ENCODE measurements at regions not wholly inside any gene's neighbourhood (a gene's known extent, or its start where the extent isn't known, plus 50 kb on each side); places are given as distances from the start of the nearest gene placed in this dataset.

- intact Hi-C loops (cut with micrococcal nuclease) = no loop called here
- H3K27me3 Mint-ChIP-seq (ENCODE audit: insufficient read depth, unreplicated experiment) = no peaks in the 10 kb centered on the region
- H3K9me3 Mint-ChIP-seq (ENCODE audit: unreplicated experiment) = no peaks in the 10 kb centered on the region
- no TSS peak for BruUV-seq (replicated peaks)
- H3K4me1 Mint-ChIP-seq (ENCODE audit: insufficient read depth, unreplicated experiment) = no peaks in the 10 kb centered on the region
- TF ChIP-seq CTCF (IDR thresholded peaks at IDR 0.05; ENCODE audit: unreplicated experiment) = no peak
- H3K4me3 Mint-ChIP-seq (ENCODE audit: unreplicated experiment) = no peak overlapping the region
- CTCF ChIA-PET = interaction anchor here (0.6 to 1.4 kb wide), 4 partner anchors 9 to 515 kb away, joined by 3 to 6 read pairs (median 4); no protein-coding TSS in a partner anchor
- no peak for DNase-seq (ENCODE audit: unreplicated experiment)
- no peak overlapping the region for H3K27ac Mint-ChIP-seq (ENCODE audit: low read depth, unreplicated experiment)
- POLR2A ChIA-PET = no interaction called here
- H3K36me3 Mint-ChIP-seq (ENCODE audit: insufficient read depth, unreplicated experiment) = no peaks in the 10 kb centered on the region
These were observed 326.8 kb downstream of the PIK3C3 start for GRCh38 chr18:42281851-42282250.

GRCh38 chr18:42287047-42287446 lies 332.0 kb downstream of the PIK3C3 start:
- H3K36me3 Mint-ChIP-seq (ENCODE audit: insufficient read depth, unreplicated experiment) = no peaks in the 10 kb centered on the region
- ChIA-PET POLR2A (no interaction called here), CTCF (interaction anchor here (1.0 kb wide), 1 partner anchor 13 kb away, joined by 3 read pairs; no protein-coding TSS in a partner anchor)
- intact Hi-C loops (cut with micrococcal nuclease) = no loop called here
- H3K27me3 Mint-ChIP-seq (ENCODE audit: insufficient read depth, unreplicated experiment) = no peaks in the 10 kb centered on the region
- DNase-seq (ENCODE audit: unreplicated experiment) = no peak
- no peak for TF ChIP-seq CTCF (IDR thresholded peaks at IDR 0.05; ENCODE audit: unreplicated experiment)
- no peak overlapping the region for H3K27ac Mint-ChIP-seq (ENCODE audit: low read depth, unreplicated experiment)
- H3K4me3 Mint-ChIP-seq (ENCODE audit: unreplicated experiment) = no peak overlapping the region
- H3K9me3 Mint-ChIP-seq (ENCODE audit: unreplicated experiment) = no peaks in the 10 kb centered on the region
- no peaks in the 10 kb centered on the region for H3K4me1 Mint-ChIP-seq (ENCODE audit: insufficient read depth, unreplicated experiment)
- BruUV-seq (replicated peaks) = no TSS peak

GRCh38 chr18:42288129-42288528 lies 333.1 kb downstream of the PIK3C3 start:
- H3K4me1 Mint-ChIP-seq (ENCODE audit: insufficient read depth, unreplicated experiment) = no peaks in the 10 kb centered on the region
- no peak overlapping the region for H3K4me3 Mint-ChIP-seq (ENCODE audit: unreplicated experiment)
- H3K27ac Mint-ChIP-seq (ENCODE audit: low read depth, unreplicated experiment) = no peak overlapping the region
- H3K36me3 Mint-ChIP-seq (ENCODE audit: insufficient read depth, unreplicated experiment) = no peaks in the 10 kb centered on the region
- DNase-seq (ENCODE audit: unreplicated experiment) = no peak
- ChIA-PET POLR2A (no interaction called here), CTCF (interaction anchor here (3.0 kb wide), 1 partner anchor 11 kb away, joined by 18 read pairs; no protein-coding TSS in a partner anchor)
- H3K9me3 Mint-ChIP-seq (ENCODE audit: unreplicated experiment) = no peaks in the 10 kb centered on the region
- intact Hi-C loops (cut with micrococcal nuclease) = no loop called here
- no TSS peak for BruUV-seq (replicated peaks)
- H3K27me3 Mint-ChIP-seq (ENCODE audit: insufficient read depth, unreplicated experiment) = no peaks in the 10 kb centered on the region
- no peak for TF ChIP-seq CTCF (IDR thresholded peaks at IDR 0.05; ENCODE audit: unreplicated experiment)

GRCh38 chr18:42289526-42289925 lies 334.5 kb downstream of the PIK3C3 start:
- H3K27ac Mint-ChIP-seq (ENCODE audit: low read depth, unreplicated experiment) = no peak overlapping the region
- H3K4me1 Mint-ChIP-seq (ENCODE audit: insufficient read depth, unreplicated experiment) = no peaks in the 10 kb centered on the region
- DNase-seq (ENCODE audit: unreplicated experiment) = no peak
- no peak overlapping the region for H3K4me3 Mint-ChIP-seq (ENCODE audit: unreplicated experiment)
- no TSS peak for BruUV-seq (replicated peaks)
- CTCF ChIA-PET = interaction anchor here (0.6 to 3.0 kb wide), 3 partner anchors 9 to 298 kb away, joined by 3 to 18 read pairs (median 5); no protein-coding TSS in a partner anchor
- no peaks in the 10 kb centered on the region for H3K27me3 Mint-ChIP-seq (ENCODE audit: insufficient read depth, unreplicated experiment)
- no peaks in the 10 kb centered on the region for H3K36me3 Mint-ChIP-seq (ENCODE audit: insufficient read depth, unreplicated experiment)
- no peak for TF ChIP-seq CTCF (IDR thresholded peaks at IDR 0.05; ENCODE audit: unreplicated experiment)
- POLR2A ChIA-PET = interaction anchor here (0.7 kb wide), 1 partner anchor 13 kb away, joined by 3 read pairs; no protein-coding TSS in a partner anchor
- intact Hi-C loops (cut with micrococcal nuclease) = no loop called here
- H3K9me3 Mint-ChIP-seq (ENCODE audit: unreplicated experiment) = no peaks in the 10 kb centered on the region
